SK-N-MC (cell line): ENCODE measurements at regions not wholly inside any gene's neighbourhood (a gene's known extent, or its start where the extent isn't known, plus 50 kb on each side); places are given as distances from the start of the nearest gene placed in this dataset.

Experiments used
- EZH2 ChIP-seq: fragments of 200-600 bp; sonication (generic); IDR thresholded peaks from one replicate; pipeline ENCODE4 v1.6.1; 2017; ENCODE audit warnings: antibody characterized with exemption
- FOXP2 ChIP-seq: optimal IDR thresholded peaks from 2 replicates; pipeline ENCODE3; 2011; ENCODE audit warnings: mild to moderate bottlenecking, moderate library complexity; ENCODE audit not compliant: insufficient read depth; ENCODE audit errors: extremely low read length, control extremely low read depth
- POLR2AphosphoS5 ChIP-seq: IDR thresholded peaks from 2 replicates; pipeline ENCODE4 v1.6.1; 2012; ENCODE audit warnings: mild to moderate bottlenecking, low read depth, low read length, borderline replicate concordance

GRCh38 chr10:31709028-31709427, 219.6 kb downstream of the ARHGAP12 start:
- TF ChIP-seq FOXP2 (no peak), POLR2AphosphoS5 (no peak), EZH2 (no peak)
